MM.1S (cell line): ENCODE measurements at regions not wholly inside any gene's neighbourhood (a gene's known extent, or its start where the extent isn't known, plus 50 kb on each side); places are given as distances from the start of the nearest gene placed in this dataset.

Source experiments
- DNase-seq: peaks from one replicate; pipeline ENCODE4 v3.0.0-alpha.2; 2015
- H2AFZ ChIP-seq: fragments of 300-600 bp; sonication (generic); 2 replicates; pipeline ENCODE4 v1.6.0; 2016; ENCODE audit warnings: antibody characterized with exemption, low read length
- H3F3A ChIP-seq: fragments of 300-600 bp; sonication (generic); 2 replicates; pipeline ENCODE4 v1.6.1; 2016; ENCODE audit warnings: mild to moderate bottlenecking, antibody characterized with exemption, low read length, moderate library complexity, mixed read lengths; ENCODE audit not compliant: insufficient read depth
- H3K27ac ChIP-seq: fragments of 300-600 bp; sonication (generic); 2 replicates; pipeline ENCODE4 v1.5.1; 2016; ENCODE audit warnings: mild to moderate bottlenecking, low read length
- H3K27me3 ChIP-seq: fragments of 300-600 bp; sonication (generic); replicated peaks from 2 replicates; pipeline ENCODE4 v1.6.0; 2016; ENCODE audit warnings: low read length; ENCODE audit not compliant: insufficient read depth
- H3K36me3 ChIP-seq: fragments of 300-600 bp; sonication (generic); replicated peaks from 2 replicates; pipeline ENCODE4 v1.6.1; 2016; ENCODE audit warnings: mild to moderate bottlenecking, low read length, mixed read lengths; ENCODE audit not compliant: insufficient read depth
- H3K4me1 ChIP-seq: fragments of 300-600 bp; sonication (generic); 2 replicates; pipeline ENCODE4 v1.6.1; 2016; ENCODE audit warnings: low read length, mixed read lengths
- H3K4me2 ChIP-seq: fragments of 300-600 bp; sonication (generic); 2 replicates; pipeline ENCODE4 v1.6.0; 2016; ENCODE audit warnings: low read depth, low read length
- H3K4me3 ChIP-seq: fragments of 300-600 bp; sonication (generic); 2 replicates; pipeline ENCODE4 v1.5.1; 2016; ENCODE audit warnings: low read length, mixed read lengths
- H3K79me2 ChIP-seq: fragments of 300-600 bp; sonication (generic); 2 replicates; pipeline ENCODE4 v1.6.1; 2016; ENCODE audit warnings: mixed run types, low read length, mixed read lengths
- H3K9ac ChIP-seq: fragments of 300-600 bp; sonication (generic); 2 replicates; pipeline ENCODE4 v1.6.1; 2016; ENCODE audit warnings: low read length, mixed read lengths
- H3K9me2 ChIP-seq: fragments of 300-600 bp; sonication (generic); replicated peaks from 2 replicates; pipeline ENCODE4 v1.6.1; 2016; ENCODE audit warnings: mild to moderate bottlenecking, low read length, mixed read lengths; ENCODE audit not compliant: insufficient read depth
- H3K9me3 ChIP-seq: fragments of 300-600 bp; sonication (generic); replicated peaks from 2 replicates; pipeline ENCODE4 v1.6.1; 2016; ENCODE audit warnings: mild to moderate bottlenecking, low read length, mixed read lengths; ENCODE audit not compliant: insufficient read depth
- H4K20me1 ChIP-seq: fragments of 300-600 bp; sonication (generic); 2 replicates; pipeline ENCODE4 v1.6.1; 2016; ENCODE audit warnings: mild to moderate bottlenecking, low read length, moderate library complexity, mixed read lengths; ENCODE audit not compliant: insufficient read depth
- EZH2 ChIP-seq: fragments of 300-600 bp; sonication (generic); optimal IDR thresholded peaks from 2 replicates; pipeline ENCODE3; 2017; ENCODE audit warnings: low read depth, mild to moderate bottlenecking, antibody characterized with exemption, low read length, mixed read lengths
- EZH2phosphoT487 ChIP-seq: fragments of 300-600 bp; sonication (generic); IDR thresholded peaks from 2 replicates; pipeline ENCODE4 v1.6.1; 2018; ENCODE audit warnings: antibody characterized with exemption, low read length
- TF ChIP-seq, protein P1 (sequence below): fragments of 300-600 bp; sonication (generic); IDR thresholded peaks from 2 replicates; pipeline ENCODE4 v1.5.1; 2016; ENCODE audit warnings: antibody characterized with exemption, low read length, mixed read lengths

DNA sequence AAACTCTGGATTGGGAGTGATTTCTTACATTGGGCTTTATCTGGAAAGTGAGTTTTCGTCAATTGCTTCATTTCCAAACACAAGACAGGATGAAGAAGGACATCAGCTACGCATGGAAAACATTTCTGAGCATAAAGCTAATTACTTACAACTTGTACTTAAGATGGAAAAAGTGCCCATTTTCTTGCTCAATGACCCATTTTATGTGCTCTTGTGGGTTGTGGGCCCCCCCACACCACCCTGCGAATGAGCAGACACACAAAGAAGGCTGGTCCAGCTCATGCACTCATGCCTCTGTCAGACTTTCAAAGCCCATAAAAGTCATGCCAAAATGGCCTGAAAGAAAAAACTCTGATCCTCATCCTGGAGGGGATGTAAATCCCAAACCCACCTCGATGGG lies 663.0 kb downstream of the AJAP1 start:
- Histone ChIP-seq H3K9me3 (no peaks in the 10 kb centered on the region), H3K27ac (no peak overlapping the region), H4K20me1 (no peaks in the 10 kb centered on the region), H3K36me3 (no peaks in the 10 kb centered on the region), H3K9ac (no peak overlapping the region), H2AFZ (no peak overlapping the region), H3F3A (no peaks in the 10 kb centered on the region), H3K4me1 (no peaks in the 10 kb centered on the region), H3K9me2 (no peaks in the 10 kb centered on the region), H3K4me2 (no peak overlapping the region), H3K27me3 (peaks cover 82% of the 10 kb centered on the region), H3K79me2 (no peaks in the 10 kb centered on the region), H3K4me3 (no peak overlapping the region)
- DNase-seq: no peak
- TF ChIP-seq EZH2phosphoT487: no peak
- TF ChIP-seq, protein P1, sequence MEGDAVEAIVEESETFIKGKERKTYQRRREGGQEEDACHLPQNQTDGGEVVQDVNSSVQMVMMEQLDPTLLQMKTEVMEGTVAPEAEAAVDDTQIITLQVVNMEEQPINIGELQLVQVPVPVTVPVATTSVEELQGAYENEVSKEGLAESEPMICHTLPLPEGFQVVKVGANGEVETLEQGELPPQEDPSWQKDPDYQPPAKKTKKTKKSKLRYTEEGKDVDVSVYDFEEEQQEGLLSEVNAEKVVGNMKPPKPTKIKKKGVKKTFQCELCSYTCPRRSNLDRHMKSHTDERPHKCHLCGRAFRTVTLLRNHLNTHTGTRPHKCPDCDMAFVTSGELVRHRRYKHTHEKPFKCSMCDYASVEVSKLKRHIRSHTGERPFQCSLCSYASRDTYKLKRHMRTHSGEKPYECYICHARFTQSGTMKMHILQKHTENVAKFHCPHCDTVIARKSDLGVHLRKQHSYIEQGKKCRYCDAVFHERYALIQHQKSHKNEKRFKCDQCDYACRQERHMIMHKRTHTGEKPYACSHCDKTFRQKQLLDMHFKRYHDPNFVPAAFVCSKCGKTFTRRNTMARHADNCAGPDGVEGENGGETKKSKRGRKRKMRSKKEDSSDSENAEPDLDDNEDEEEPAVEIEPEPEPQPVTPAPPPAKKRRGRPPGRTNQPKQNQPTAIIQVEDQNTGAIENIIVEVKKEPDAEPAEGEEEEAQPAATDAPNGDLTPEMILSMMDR: no peak
- TF ChIP-seq EZH2: no peak

DNA sequence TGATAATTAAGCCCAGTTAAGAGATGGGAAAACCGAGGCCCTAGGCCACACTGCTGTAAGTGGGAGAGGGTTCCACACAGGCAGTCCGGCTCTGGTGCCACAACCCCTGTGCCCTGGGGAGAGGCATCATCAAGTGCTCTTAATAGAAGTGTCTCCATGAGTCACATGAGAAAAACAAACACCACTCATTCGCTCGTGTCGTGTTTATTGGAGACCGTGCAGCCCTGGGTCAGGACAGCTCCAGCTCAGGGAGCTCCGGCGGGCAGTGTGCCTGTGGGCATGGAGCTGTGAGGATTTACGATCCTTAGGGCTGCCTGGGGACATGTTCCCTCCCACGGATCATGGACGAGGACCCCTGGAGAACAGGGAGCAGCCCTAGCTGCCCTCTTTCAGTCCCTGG lies 658.5 kb downstream of the AJAP1 start:
- Histone ChIP-seq H3K27me3 (peaks cover 86% of the 10 kb centered on the region), H3K36me3 (no peaks in the 10 kb centered on the region), H3K9me3 (no peaks in the 10 kb centered on the region), H4K20me1 (no peaks in the 10 kb centered on the region), H3K4me3 (no peak overlapping the region), H3K79me2 (no peaks in the 10 kb centered on the region), H3K27ac (no peak overlapping the region), H2AFZ (no peak overlapping the region), H3K9me2 (no peaks in the 10 kb centered on the region), H3F3A (no peaks in the 10 kb centered on the region), H3K9ac (no peak overlapping the region), H3K4me2 (no peak overlapping the region), H3K4me1 (no peaks in the 10 kb centered on the region)
- DNase-seq: no peak
- TF ChIP-seq EZH2: no peak
- no peak for TF ChIP-seq EZH2phosphoT487
- TF ChIP-seq, protein P1: no peak

DNA sequence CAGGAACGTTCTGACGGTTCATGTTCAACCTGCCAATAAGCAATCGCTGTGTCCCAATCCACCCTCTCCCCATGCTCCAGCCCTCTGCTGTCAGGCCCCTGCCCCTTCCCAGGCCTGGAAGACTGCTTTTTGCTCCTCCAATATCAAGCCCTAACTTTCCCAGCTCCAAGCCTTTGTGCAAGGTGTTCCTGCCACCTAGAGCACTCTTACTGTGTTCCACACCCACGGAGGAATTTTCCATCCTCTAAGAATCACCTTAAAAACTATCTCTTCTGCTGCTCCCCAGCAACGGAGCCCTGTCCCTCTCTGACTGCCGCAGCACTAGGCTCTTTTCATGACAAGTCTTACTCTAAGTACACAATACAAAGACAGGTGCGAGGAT lies 657.9 kb downstream of the AJAP1 start:
- Histone ChIP-seq H3K4me2 (no peak overlapping the region), H3K9ac (no peak overlapping the region), H3K4me3 (no peak overlapping the region), H3K79me2 (no peaks in the 10 kb centered on the region), H3K27ac (no peak overlapping the region), H3K4me1 (no peaks in the 10 kb centered on the region), H3K9me3 (no peaks in the 10 kb centered on the region), H3K36me3 (no peaks in the 10 kb centered on the region), H3K9me2 (no peaks in the 10 kb centered on the region), H4K20me1 (no peaks in the 10 kb centered on the region), H3K27me3 (peaks cover 84% of the 10 kb centered on the region), H3F3A (no peaks in the 10 kb centered on the region), H2AFZ (no peak overlapping the region)
- no peak for DNase-seq
- no peak for TF ChIP-seq EZH2
- TF ChIP-seq, protein P1: no peak
- no peak for TF ChIP-seq EZH2phosphoT487
